Naive thymus-derived CD8-positive, alpha-beta T cell (primary cell): ENCODE measurements at regions not wholly inside any gene's neighbourhood (a gene's known extent, or its start where the extent isn't known, plus 50 kb on each side); places are given as distances from the start of the nearest gene placed in this dataset.

Source experiments
- ATAC-seq, 2 donors: fragments of 150-1000 bp; cut with Tn5 transposase in 1 of 2; sonication (Bioruptor Pico), chemical (Tn5 transposase) in 1 of 2; 1 replicate in 1 of 2; 2 replicates in 1 of 2; pipeline ENCODE4 v1.10.0; 2021; ENCODE audit warnings: mild to moderate bottlenecking in 2 of 2, moderate library complexity in 2 of 2
- POLR2A ChIA-PET: fragments of 350-600 bp; sonication (Branson Sonifier 250); formaldehyde crosslinking; loops from one replicate; lab custom pipeline; 2021; ENCODE audit warnings: antibody characterized with exemption; lab: Charles Lee
- DNase-seq, 10 donors: peaks; one replicate each; pipeline versions ENCODE4 v3.0.0 to v3.0.0-alpha.2; 2020 to 2022
- H3K27ac Mint-ChIP-seq, 10 donors: one replicate each; pipeline ENCODE4 v1.8.0; 2020 to 2022; ENCODE audit warnings: mild to moderate bottlenecking in 10 of 10, mixed read lengths in 10 of 10, moderate library complexity in 4 of 10, inconsistent platforms in 1 of 10
- H3K27me3 Mint-ChIP-seq, 5 donors: one replicate each; pipeline ENCODE4 v1.8.0; 2021 to 2022; ENCODE audit warnings: mixed read lengths in 5 of 5
- H3K36me3 Mint-ChIP-seq, 3 donors: one replicate each; pipeline ENCODE4 v1.8.0; 2020 to 2022; ENCODE audit warnings: mixed read lengths in 3 of 3, mild to moderate bottlenecking in 2 of 3, inconsistent platforms in 1 of 3
- H3K4me1 Mint-ChIP-seq, 4 donors: one replicate each; pipeline ENCODE4 v1.8.0; 2021 to 2022; ENCODE audit warnings: mixed read lengths in 4 of 4
- H3K4me3 Mint-ChIP-seq, 10 donors: one replicate each; pipeline ENCODE4 v1.8.0; 2020 to 2022; ENCODE audit warnings: mild to moderate bottlenecking in 10 of 10, mixed read lengths in 10 of 10, moderate library complexity in 6 of 10, inconsistent platforms in 1 of 10
- H3K9me3 Mint-ChIP-seq, 9 donors: one replicate each; pipeline ENCODE4 v1.8.0; 2020 to 2022; ENCODE audit warnings: mixed read lengths in 9 of 9, mild to moderate bottlenecking in 3 of 9, inconsistent platforms in 1 of 9, moderate library complexity in 1 of 9

GRCh38 chr13:61664801-61665705 lies 249.4 kb upstream of the PCDH20 start:
- peaks cover 0 to 25% (median 4%) of the 10 kb centered on the region in 9 donors for H3K9me3 Mint-ChIP-seq

GRCh38 chr13:61654481-61654880 lies 238.8 kb upstream of the PCDH20 start:
- Mint-ChIP-seq H3K27me3 (no peaks in the 10 kb centered on the region), H3K4me1 (no peaks in the 10 kb centered on the region), H3K27ac (no peak overlapping the region), H3K4me3 (no peak overlapping the region), H3K9me3 (peaks cover 2 to 42% (median 11%) of the 10 kb centered on the region in 9 donors), H3K36me3 (no peaks in the 10 kb centered on the region)
- no peak for DNase-seq
- no peak for ATAC-seq
- POLR2A ChIA-PET = no interaction called here

More at GRCh38 chr13:61664801-61665705, 249.4 kb upstream of the PCDH20 start:
- Mint-ChIP-seq H3K36me3 (no peaks in the 10 kb centered on the region), H3K27me3 (no peaks in the 10 kb centered on the region), H3K4me1 (no peaks in the 10 kb centered on the region), H3K27ac (no peak overlapping the region), H3K4me3 (no peak overlapping the region)
- DNase-seq (no peak), ATAC-seq (no peak)
- POLR2A ChIA-PET = no interaction called here

GRCh38 chr13:61648547-61648946 lies 232.9 kb upstream of the PCDH20 start:
- peak overlapping the region in 1 of 10 donors; percentile 1 for H3K27ac Mint-ChIP-seq
- DNase-seq (no peak), ATAC-seq (no peak)
- H3K27me3 Mint-ChIP-seq = no peaks in the 10 kb centered on the region
- no peaks in the 10 kb centered on the region for H3K36me3 Mint-ChIP-seq
- no peak overlapping the region for H3K4me3 Mint-ChIP-seq
- POLR2A ChIA-PET = no interaction called here
- H3K4me1 Mint-ChIP-seq = no peaks in the 10 kb centered on the region
- H3K9me3 Mint-ChIP-seq = peaks cover 6 to 30% (median 14%) of the 10 kb centered on the region in 9 donors

GRCh38 chr13:61612192-61612591 lies 196.5 kb upstream of the PCDH20 start:
- Mint-ChIP-seq H3K4me3 (no peak overlapping the region), H3K27ac (no peak overlapping the region), H3K36me3 (peaks cover 0 to 3% (median 0%) of the 10 kb centered on the region in 3 donors), H3K4me1 (no peaks in the 10 kb centered on the region), H3K9me3 (peaks cover 0 to 28% (median 8%) of the 10 kb centered on the region in 9 donors), H3K27me3 (no peaks in the 10 kb centered on the region)
- no peak for DNase-seq
- POLR2A ChIA-PET = no interaction called here
- no peak for ATAC-seq

- H3K4me3 Mint-ChIP-seq = no peak overlapping the region
- DNase-seq (no peak), ATAC-seq (no peak)
- POLR2A ChIA-PET = no interaction called here
- H3K27me3 Mint-ChIP-seq = no peaks in the 10 kb centered on the region
- H3K9me3 Mint-ChIP-seq = peaks cover 5 to 30% (median 11%) of the 10 kb centered on the region in 9 donors
- no peaks in the 10 kb centered on the region for H3K4me1 Mint-ChIP-seq
- peaks cover 0 to 3% (median 0%) of the 10 kb centered on the region in 3 donors for H3K36me3 Mint-ChIP-seq
- no peak overlapping the region for H3K27ac Mint-ChIP-seq
Measured at GRCh38 chr13:61608138-61608537, 192.5 kb upstream of the PCDH20 start.

- Mint-ChIP-seq H3K4me1 (no peaks in the 10 kb centered on the region), H3K9me3 (peaks cover 4 to 30% (median 8%) of the 10 kb centered on the region in 9 donors), H3K4me3 (no peak overlapping the region), H3K27ac (no peak overlapping the region), H3K27me3 (no peaks in the 10 kb centered on the region), H3K36me3 (no peaks in the 10 kb centered on the region)
- DNase-seq (no peak), ATAC-seq (no peak)
- POLR2A ChIA-PET = no interaction called here
Measured at GRCh38 chr13:61600360-61601033, 184.8 kb upstream of the PCDH20 start.

- no peaks in the 10 kb centered on the region for H3K4me1 Mint-ChIP-seq
- H3K27ac Mint-ChIP-seq = no peak overlapping the region
- H3K27me3 Mint-ChIP-seq = no peaks in the 10 kb centered on the region
- no peaks in the 10 kb centered on the region for H3K36me3 Mint-ChIP-seq
- POLR2A ChIA-PET = no interaction called here
- no peak overlapping the region for H3K4me3 Mint-ChIP-seq
- peaks cover 0 to 10% (median 2%) of the 10 kb centered on the region in 9 donors for H3K9me3 Mint-ChIP-seq
- ATAC-seq (no peak), DNase-seq (no peak)
Measured at GRCh38 chr13:61592489-61592888, 176.8 kb upstream of the PCDH20 start.

GRCh38 chr13:61575973-61576372 lies 160.3 kb upstream of the PCDH20 start:
- Mint-ChIP-seq H3K27ac (no peak overlapping the region), H3K4me3 (no peak overlapping the region), H3K27me3 (no peaks in the 10 kb centered on the region), H3K4me1 (no peaks in the 10 kb centered on the region), H3K36me3 (no peaks in the 10 kb centered on the region), H3K9me3 (peaks cover 0 to 18% (median 4%) of the 10 kb centered on the region in 9 donors)
- ATAC-seq (no peak), DNase-seq (no peak)
- POLR2A ChIA-PET = no interaction called here

- H3K36me3 Mint-ChIP-seq = peaks cover 0 to 5% (median 0%) of the 10 kb centered on the region in 3 donors
- no peaks in the 10 kb centered on the region for H3K4me1 Mint-ChIP-seq
- ATAC-seq (no peak), DNase-seq (no peak)
- no peak overlapping the region for H3K27ac Mint-ChIP-seq
- POLR2A ChIA-PET = no interaction called here
- no peaks in the 10 kb centered on the region for H3K27me3 Mint-ChIP-seq
- no peak overlapping the region for H3K4me3 Mint-ChIP-seq
- peaks cover 0 to 21% (median 4%) of the 10 kb centered on the region in 9 donors for H3K9me3 Mint-ChIP-seq
Measured at GRCh38 chr13:61563645-61564044, 148.0 kb upstream of the PCDH20 start.

GRCh38 chr13:61546911-61547310 lies 131.3 kb upstream of the PCDH20 start:
- DNase-seq (no peak), ATAC-seq (no peak)
- Mint-ChIP-seq H3K4me3 (no peak overlapping the region), H3K27me3 (no peaks in the 10 kb centered on the region), H3K4me1 (no peaks in the 10 kb centered on the region), H3K9me3 (peaks cover 0 to 8% (median 3%) of the 10 kb centered on the region in 9 donors), H3K36me3 (no peaks in the 10 kb centered on the region), H3K27ac (no peak overlapping the region)
- POLR2A ChIA-PET = no interaction called here

GRCh38 chr13:61546413-61546812 lies 130.8 kb upstream of the PCDH20 start:
- Mint-ChIP-seq H3K4me1 (no peaks in the 10 kb centered on the region), H3K4me3 (no peak overlapping the region), H3K36me3 (no peaks in the 10 kb centered on the region), H3K9me3 (peaks cover 0 to 9% (median 3%) of the 10 kb centered on the region in 9 donors), H3K27ac (no peak overlapping the region), H3K27me3 (no peaks in the 10 kb centered on the region)
- no peak for ATAC-seq
- POLR2A ChIA-PET = no interaction called here
- no peak for DNase-seq

- no peaks in the 10 kb centered on the region for H3K4me1 Mint-ChIP-seq
- DNase-seq (no peak), ATAC-seq (no peak)
- peaks cover 0 to 9% (median 5%) of the 10 kb centered on the region in 9 donors for H3K9me3 Mint-ChIP-seq
- POLR2A ChIA-PET = no interaction called here
- no peaks in the 10 kb centered on the region for H3K27me3 Mint-ChIP-seq
- no peak overlapping the region for H3K27ac Mint-ChIP-seq
- no peak overlapping the region for H3K4me3 Mint-ChIP-seq
- no peaks in the 10 kb centered on the region for H3K36me3 Mint-ChIP-seq
Measured at GRCh38 chr13:61536433-61536832, 120.8 kb upstream of the PCDH20 start.

GRCh38 chr13:61531383-61532065 lies 115.9 kb upstream of the PCDH20 start:
- H3K27ac Mint-ChIP-seq = no peak overlapping the region
- POLR2A ChIA-PET = no interaction called here

More at GRCh38 chr13:61531383-61532065, 115.9 kb upstream of the PCDH20 start:
- ATAC-seq (no peak), DNase-seq (no peak)
- H3K4me1 Mint-ChIP-seq = no peaks in the 10 kb centered on the region
- no peak overlapping the region for H3K4me3 Mint-ChIP-seq
- H3K36me3 Mint-ChIP-seq = no peaks in the 10 kb centered on the region
- H3K27me3 Mint-ChIP-seq = no peaks in the 10 kb centered on the region
- H3K9me3 Mint-ChIP-seq = peaks cover 0 to 17% (median 7%) of the 10 kb centered on the region in 9 donors
